ENCODE measurements at regions not wholly inside any gene's neighbourhood (a gene's known extent, or its start where the extent isn't known, plus 50 kb on each side); places are given as distances from the start of the nearest gene placed in this dataset.

DNA sequence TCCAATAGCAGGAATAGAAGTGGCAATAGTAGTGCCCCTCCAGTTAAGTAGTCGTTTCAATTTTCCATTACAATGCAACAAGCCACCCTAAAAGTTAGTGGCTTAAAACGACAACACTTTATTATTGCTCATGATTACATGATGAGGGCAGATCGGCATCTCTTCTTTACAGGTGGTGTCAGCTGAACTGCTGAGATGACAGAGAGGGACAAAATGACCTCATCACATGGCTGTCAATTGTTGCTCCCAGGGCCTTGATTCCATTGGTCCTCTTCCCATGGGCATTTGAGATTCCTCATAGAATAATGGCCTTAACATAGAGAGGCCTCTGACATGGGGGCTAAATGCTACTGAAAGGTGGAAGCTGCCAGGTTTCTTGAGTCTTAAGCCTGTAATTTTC lies 679.8 kb upstream of the KLHL1 start:
- TF ChIP-seq, protein P1, sequence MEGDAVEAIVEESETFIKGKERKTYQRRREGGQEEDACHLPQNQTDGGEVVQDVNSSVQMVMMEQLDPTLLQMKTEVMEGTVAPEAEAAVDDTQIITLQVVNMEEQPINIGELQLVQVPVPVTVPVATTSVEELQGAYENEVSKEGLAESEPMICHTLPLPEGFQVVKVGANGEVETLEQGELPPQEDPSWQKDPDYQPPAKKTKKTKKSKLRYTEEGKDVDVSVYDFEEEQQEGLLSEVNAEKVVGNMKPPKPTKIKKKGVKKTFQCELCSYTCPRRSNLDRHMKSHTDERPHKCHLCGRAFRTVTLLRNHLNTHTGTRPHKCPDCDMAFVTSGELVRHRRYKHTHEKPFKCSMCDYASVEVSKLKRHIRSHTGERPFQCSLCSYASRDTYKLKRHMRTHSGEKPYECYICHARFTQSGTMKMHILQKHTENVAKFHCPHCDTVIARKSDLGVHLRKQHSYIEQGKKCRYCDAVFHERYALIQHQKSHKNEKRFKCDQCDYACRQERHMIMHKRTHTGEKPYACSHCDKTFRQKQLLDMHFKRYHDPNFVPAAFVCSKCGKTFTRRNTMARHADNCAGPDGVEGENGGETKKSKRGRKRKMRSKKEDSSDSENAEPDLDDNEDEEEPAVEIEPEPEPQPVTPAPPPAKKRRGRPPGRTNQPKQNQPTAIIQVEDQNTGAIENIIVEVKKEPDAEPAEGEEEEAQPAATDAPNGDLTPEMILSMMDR (tag by site-specific recombination; IDR thresholded peaks at IDR 0.05): no peak
- no peak for TF ChIP-seq ZNF24 (tag by site-specific recombination; IDR thresholded peaks at IDR 0.05)
- TF ChIP-seq ZNF416 (tag by site-specific recombination; IDR thresholded peaks at IDR 0.05): no peak
- TF ChIP-seq ZNF175 (tag by site-specific recombination; IDR thresholded peaks at IDR 0.05): no peak
- TF ChIP-seq KLF16 (tag by site-specific recombination; IDR thresholded peaks at IDR 0.05): no peak
- TF ChIP-seq, protein P2, sequence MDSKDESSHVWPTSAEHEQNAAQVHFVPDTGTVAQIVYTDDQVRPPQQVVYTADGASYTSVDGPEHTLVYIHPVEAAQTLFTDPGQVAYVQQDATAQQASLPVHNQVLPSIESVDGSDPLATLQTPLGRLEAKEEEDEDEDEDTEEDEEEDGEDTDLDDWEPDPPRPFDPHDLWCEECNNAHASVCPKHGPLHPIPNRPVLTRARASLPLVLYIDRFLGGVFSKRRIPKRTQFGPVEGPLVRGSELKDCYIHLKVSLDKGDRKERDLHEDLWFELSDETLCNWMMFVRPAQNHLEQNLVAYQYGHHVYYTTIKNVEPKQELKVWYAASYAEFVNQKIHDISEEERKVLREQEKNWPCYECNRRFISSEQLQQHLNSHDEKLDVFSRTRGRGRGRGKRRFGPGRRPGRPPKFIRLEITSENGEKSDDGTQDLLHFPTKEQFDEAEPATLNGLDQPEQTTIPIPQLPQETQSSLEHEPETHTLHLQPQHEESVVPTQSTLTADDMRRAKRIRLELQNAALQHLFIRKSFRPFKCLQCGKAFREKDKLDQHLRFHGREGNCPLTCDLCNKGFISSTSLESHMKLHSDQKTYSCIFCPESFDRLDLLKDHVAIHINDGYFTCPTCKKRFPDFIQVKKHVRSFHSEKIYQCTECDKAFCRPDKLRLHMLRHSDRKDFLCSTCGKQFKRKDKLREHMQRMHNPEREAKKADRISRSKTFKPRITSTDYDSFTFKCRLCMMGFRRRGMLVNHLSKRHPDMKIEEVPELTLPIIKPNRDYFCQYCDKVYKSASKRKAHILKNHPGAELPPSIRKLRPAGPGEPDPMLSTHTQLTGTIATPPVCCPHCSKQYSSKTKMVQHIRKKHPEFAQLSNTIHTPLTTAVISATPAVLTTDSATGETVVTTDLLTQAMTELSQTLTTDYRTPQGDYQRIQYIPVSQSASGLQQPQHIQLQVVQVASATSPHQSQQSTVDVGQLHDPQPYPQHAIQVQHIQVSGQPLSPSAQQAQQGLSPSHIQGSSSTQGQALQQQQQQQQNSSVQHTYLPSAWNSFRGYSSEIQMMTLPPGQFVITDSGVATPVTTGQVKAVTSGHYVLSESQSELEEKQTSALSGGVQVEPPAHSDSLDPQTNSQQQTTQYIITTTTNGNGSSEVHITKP (tag by site-specific recombination; IDR thresholded peaks at IDR 0.05): no peak
- no peak for TF ChIP-seq ZNF510 (tag by site-specific recombination; IDR thresholded peaks at IDR 0.05; ENCODE audit: insufficient replicate concordance)
- TF ChIP-seq MZF1 (tag by site-specific recombination; IDR thresholded peaks at IDR 0.05; ENCODE audit: borderline replicate concordance): no peak
- no peak for TF ChIP-seq ZNF558 (tag by site-specific recombination; IDR thresholded peaks at IDR 0.05)
- no peak for TF ChIP-seq ZNF701 (tag by site-specific recombination; IDR thresholded peaks at IDR 0.05)
- TF ChIP-seq ZNF239 (tag by site-specific recombination; IDR thresholded peaks at IDR 0.05): no peak
- TF ChIP-seq, protein P3, sequence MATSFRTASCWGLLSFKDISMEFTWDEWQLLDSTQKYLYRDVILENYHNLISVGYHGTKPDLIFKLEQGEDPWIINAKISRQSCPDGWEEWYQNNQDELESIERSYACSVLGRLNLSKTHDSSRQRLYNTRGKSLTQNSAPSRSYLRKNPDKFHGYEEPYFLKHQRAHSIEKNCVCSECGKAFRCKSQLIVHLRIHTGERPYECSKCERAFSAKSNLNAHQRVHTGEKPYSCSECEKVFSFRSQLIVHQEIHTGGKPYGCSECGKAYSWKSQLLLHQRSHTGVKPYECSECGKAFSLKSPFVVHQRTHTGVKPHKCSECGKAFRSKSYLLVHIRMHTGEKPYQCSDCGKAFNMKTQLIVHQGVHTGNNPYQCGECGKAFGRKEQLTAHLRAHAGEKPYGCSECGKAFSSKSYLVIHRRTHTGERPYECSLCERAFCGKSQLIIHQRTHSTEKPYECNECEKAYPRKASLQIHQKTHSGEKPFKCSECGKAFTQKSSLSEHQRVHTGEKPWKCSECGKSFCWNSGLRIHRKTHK (tag by site-specific recombination; IDR thresholded peaks at IDR 0.05): no peak
- TF ChIP-seq, protein P4, sequence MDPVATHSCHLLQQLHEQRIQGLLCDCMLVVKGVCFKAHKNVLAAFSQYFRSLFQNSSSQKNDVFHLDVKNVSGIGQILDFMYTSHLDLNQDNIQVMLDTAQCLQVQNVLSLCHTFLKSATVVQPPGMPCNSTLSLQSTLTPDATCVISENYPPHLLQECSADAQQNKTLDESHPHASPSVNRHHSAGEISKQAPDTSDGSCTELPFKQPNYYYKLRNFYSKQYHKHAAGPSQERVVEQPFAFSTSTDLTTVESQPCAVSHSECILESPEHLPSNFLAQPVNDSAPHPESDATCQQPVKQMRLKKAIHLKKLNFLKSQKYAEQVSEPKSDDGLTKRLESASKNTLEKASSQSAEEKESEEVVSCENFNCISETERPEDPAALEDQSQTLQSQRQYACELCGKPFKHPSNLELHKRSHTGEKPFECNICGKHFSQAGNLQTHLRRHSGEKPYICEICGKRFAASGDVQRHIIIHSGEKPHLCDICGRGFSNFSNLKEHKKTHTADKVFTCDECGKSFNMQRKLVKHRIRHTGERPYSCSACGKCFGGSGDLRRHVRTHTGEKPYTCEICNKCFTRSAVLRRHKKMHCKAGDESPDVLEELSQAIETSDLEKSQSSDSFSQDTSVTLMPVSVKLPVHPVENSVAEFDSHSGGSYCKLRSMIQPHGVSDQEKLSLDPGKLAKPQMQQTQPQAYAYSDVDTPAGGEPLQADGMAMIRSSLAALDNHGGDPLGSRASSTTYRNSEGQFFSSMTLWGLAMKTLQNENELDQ (tag by site-specific recombination; IDR thresholded peaks at IDR 0.05; ENCODE audit: low read depth): no peak
- TF ChIP-seq, protein P5, sequence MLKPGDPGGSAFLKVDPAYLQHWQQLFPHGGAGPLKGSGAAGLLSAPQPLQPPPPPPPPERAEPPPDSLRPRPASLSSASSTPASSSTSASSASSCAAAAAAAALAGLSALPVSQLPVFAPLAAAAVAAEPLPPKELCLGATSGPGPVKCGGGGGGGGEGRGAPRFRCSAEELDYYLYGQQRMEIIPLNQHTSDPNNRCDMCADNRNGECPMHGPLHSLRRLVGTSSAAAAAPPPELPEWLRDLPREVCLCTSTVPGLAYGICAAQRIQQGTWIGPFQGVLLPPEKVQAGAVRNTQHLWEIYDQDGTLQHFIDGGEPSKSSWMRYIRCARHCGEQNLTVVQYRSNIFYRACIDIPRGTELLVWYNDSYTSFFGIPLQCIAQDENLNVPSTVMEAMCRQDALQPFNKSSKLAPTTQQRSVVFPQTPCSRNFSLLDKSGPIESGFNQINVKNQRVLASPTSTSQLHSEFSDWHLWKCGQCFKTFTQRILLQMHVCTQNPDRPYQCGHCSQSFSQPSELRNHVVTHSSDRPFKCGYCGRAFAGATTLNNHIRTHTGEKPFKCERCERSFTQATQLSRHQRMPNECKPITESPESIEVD (tag by site-specific recombination; IDR thresholded peaks at IDR 0.05): no peak

Measured in HEK293 (cell line).